Heart left ventricle (tissue), 16 donors: ENCODE measurements at regions not wholly inside any gene's neighbourhood (a gene's known extent, or its start where the extent isn't known, plus 50 kb on each side); places are given as distances from the start of the nearest gene placed in this dataset.

Experiments
- ATAC-seq, 4 donors: fragments of 200-7000 bp; cut with Tn5 transposase; one replicate each; pipeline ENCODE4 v1.9.1; 2020 to 2022; ENCODE audit warnings: moderate library complexity in 4 of 4, mild to moderate bottlenecking in 3 of 4, moderate number of reproducible peaks in 1 of 4
- DNase-seq, 5 donors: peaks; one replicate each; pipeline ENCODE4 v3.0.0-alpha.2; 2020
- H3K27ac ChIP-seq, 12 donors: fragments of 200-600 bp; sonication (generic) in 4 of 12; one replicate each; pipeline versions ENCODE4 v1.5.0 to v1.8.0; 2016 to 2022; ENCODE audit warnings: mild to moderate bottlenecking in 2 of 12
- H3K27me3 ChIP-seq, 9 donors: fragments of 200-600 bp; sonication (generic) in 2 of 9; one replicate each; pipeline versions ENCODE4 v1.5.1 to v1.8.0; 2016 to 2022; ENCODE audit warnings: mild to moderate bottlenecking in 3 of 9
- H3K36me3 ChIP-seq, 9 donors: fragments of 200-600 bp; sonication (generic) in 2 of 9; one replicate each; pipeline versions ENCODE4 v1.5.0 to v1.8.0; 2018 to 2022; ENCODE audit warnings: mild to moderate bottlenecking in 2 of 9
- H3K4me1 ChIP-seq, 12 donors: fragments of 200-600 bp; sonication (generic) in 4 of 12; one replicate each; pipeline versions ENCODE4 v1.5.0 to v1.8.0; 2016 to 2022; ENCODE audit warnings: mild to moderate bottlenecking in 3 of 12
- H3K4me3 ChIP-seq, 12 donors: fragments of 200-600 bp; sonication (generic) in 4 of 12; one replicate each; pipeline versions ENCODE4 v1.5.0 to v1.8.0; 2017 to 2022; ENCODE audit warnings: mild to moderate bottlenecking in 9 of 12, moderate library complexity in 4 of 12
- H3K9me3 ChIP-seq, 12 donors: fragments of 200-600 bp; sonication (generic) in 4 of 12; one replicate each; pipeline versions ENCODE4 v1.5.0 to v1.8.0; 2016 to 2022; ENCODE audit warnings: mild to moderate bottlenecking in 1 of 12
- POLR2A ChIP-seq, 2 donors: fragments of 450-650 bp; IDR thresholded peaks; one replicate each; pipeline ENCODE4 v1.6.1; 2017; ENCODE audit warnings: antibody characterized with exemption in 2 of 2, mild to moderate bottlenecking in 2 of 2, moderate library complexity in 2 of 2
- WGBS, 4 donors: extraction: QIAGEN DNeasy Blood & Tissue Kit in 2 of 4; methylation state at CpG; one replicate each; pipeline versions ENCODE4 v1.1.5 to v1.1.7; 2013 to 2018; 5-methylcytosine and 5-hydroxymethylcytosine counted together
- intact Hi-C, 10 donors: fragments of 100-400 bp; cut with DNase I; formaldehyde crosslinking; loops; one replicate each; pipeline versions ENCODE4 v1.11.1 to v1.14.2; 2022
- TF ChIP-seq, protein P1 (sequence below), 12 donors: fragments of 200-600 bp; sonication (generic) in 4 of 12; IDR thresholded peaks; one replicate each; pipeline versions ENCODE4 v1.5.0 to v1.8.0; 2018 to 2022; ENCODE audit warnings: antibody characterized with exemption in 12 of 12, mild to moderate bottlenecking in 5 of 12
- donor health status: ischemic (EF 13 %, LVEDD 7.1; RV severe dilation, severe dysfunction).
- donor health status: healthy with polysubstance abuse.
- donor health status: DM: no; HTN: yes; CAD: no.
- donor health status: DM: no; HTN: no; CAD: no.
- donor health status: ischemic (EF 25% LVEDD 6.9; RV normal size, moderate dysfunction).
- donor health status: ischemic (EF 25% LVEDD 5.7; RV mildly dilated, moderate dysfunction).
- donor health status: healthy.
- donor health status: DM: yes; HTN: yes; CAD: no.
- donor health status: ischemic (EF 35%, LVEDD 5.7; RV mildly dilated, moderate dysfunction).
- donor health status: nonischemic (EF 11% LVEDD 7.7; RV severe dilation, severe dysfunction).
- donor health status: DM: yes; HTN: yes; CAD: no.
- donor health status: PGD.
- donor health status: ischemic (EF 29% LVEDD 5.4; RV normal size, mild dysfunction).
- donor health status: nonischemic (EF 23%, LVEDD 6.1; RV moderate dilation, normal function).

DNA sequence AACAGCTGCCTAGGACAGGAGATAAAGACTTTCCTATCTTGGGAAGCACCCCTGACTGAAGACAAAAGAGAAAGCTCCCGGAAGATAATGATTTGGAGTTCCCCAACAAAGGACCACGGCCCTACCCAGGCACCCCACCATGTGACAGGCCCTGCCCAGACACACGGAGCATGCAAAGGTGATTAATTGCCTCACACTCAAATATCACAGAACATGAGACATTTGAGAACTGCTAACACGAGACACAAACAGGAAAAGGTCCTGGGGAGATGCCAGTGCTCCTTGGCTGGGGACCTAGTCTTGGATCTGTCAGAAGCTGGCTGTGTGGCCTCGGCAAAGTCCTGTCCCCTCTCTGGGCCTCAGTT lies 82.5 kb upstream of the PTPN1 start:
- intact Hi-C loops, result no loop called here
- ATAC-seq (peak in 3 of 4 donors; percentile 18 to 44 (median 29)), DNase-seq (no peak)
- WGBS, 4 donors, result 16 to 32% (median 19%) methylated on average over 4 to 5 of the region's 5 CpGs
- Histone ChIP-seq H3K9me3 (no peaks in the 10 kb centered on the region), H3K4me3 (no peak overlapping the region), H3K4me1 (peaks cover 0 to 28% (median 7%) of the 10 kb centered on the region in 12 donors), H3K27me3 (no peaks in the 10 kb centered on the region), H3K36me3 (no peaks in the 10 kb centered on the region), H3K27ac (no peak overlapping the region)
- TF ChIP-seq POLR2A (IDR thresholded peaks at IDR 0.05), result no peak
- TF ChIP-seq, protein P1, sequence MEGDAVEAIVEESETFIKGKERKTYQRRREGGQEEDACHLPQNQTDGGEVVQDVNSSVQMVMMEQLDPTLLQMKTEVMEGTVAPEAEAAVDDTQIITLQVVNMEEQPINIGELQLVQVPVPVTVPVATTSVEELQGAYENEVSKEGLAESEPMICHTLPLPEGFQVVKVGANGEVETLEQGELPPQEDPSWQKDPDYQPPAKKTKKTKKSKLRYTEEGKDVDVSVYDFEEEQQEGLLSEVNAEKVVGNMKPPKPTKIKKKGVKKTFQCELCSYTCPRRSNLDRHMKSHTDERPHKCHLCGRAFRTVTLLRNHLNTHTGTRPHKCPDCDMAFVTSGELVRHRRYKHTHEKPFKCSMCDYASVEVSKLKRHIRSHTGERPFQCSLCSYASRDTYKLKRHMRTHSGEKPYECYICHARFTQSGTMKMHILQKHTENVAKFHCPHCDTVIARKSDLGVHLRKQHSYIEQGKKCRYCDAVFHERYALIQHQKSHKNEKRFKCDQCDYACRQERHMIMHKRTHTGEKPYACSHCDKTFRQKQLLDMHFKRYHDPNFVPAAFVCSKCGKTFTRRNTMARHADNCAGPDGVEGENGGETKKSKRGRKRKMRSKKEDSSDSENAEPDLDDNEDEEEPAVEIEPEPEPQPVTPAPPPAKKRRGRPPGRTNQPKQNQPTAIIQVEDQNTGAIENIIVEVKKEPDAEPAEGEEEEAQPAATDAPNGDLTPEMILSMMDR (IDR thresholded peaks at IDR 0.05), result no peak

DNA sequence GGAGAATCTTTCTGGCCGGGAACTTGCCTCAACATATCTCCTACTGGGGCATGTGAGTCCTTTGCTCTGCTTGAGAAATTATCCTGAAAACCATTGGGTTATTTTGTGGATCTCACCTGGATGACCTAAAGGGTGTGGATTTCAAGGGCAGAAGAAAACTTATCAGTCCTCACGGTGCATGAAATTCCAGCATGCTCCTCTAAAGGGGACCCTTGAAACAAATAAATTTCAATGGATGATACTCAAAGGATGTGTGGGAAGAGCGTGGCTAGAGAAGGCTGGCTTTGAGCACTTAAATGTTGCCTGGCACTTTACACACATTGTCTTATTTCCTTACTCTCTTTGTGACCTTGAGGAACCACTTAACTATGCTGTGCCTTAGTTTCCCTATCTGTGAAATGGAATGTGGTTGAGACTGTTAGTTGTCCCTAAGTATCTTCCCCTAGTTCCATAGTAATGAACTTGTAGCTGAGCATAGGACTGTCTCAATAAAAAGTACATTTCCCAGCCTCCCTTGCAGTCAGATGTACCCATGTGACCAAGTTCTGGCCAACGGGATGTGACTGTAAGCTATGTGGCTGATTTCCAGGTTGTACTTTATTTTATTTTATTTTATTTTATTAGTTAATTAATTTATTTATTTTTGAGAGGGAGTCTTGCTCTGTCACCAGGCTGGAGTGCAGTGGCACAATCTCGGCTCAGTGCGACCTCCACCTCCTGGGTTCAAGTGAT lies 81.9 kb upstream of the PTPN1 start:
- H3K9me3 ChIP-seq, result no peaks in the 10 kb centered on the region
- intact Hi-C loops, result no loop called here
- WGBS, 4 donors, result 81 to 87% (median 83%) methylated on average over 6 of the region's 6 CpGs
- no peak for DNase-seq
- no peak overlapping the region for H3K27ac ChIP-seq
- H3K36me3 ChIP-seq, result no peaks in the 10 kb centered on the region
- TF ChIP-seq POLR2A (IDR thresholded peaks at IDR 0.05), result no peak
- TF ChIP-seq, protein P1 (IDR thresholded peaks at IDR 0.05), result no peak
- H3K27me3 ChIP-seq, result no peaks in the 10 kb centered on the region
- ATAC-seq, result no peak
- no peak overlapping the region for H3K4me3 ChIP-seq
- peaks cover 0 to 27% (median 7%) of the 10 kb centered on the region in 12 donors for H3K4me1 ChIP-seq

DNA sequence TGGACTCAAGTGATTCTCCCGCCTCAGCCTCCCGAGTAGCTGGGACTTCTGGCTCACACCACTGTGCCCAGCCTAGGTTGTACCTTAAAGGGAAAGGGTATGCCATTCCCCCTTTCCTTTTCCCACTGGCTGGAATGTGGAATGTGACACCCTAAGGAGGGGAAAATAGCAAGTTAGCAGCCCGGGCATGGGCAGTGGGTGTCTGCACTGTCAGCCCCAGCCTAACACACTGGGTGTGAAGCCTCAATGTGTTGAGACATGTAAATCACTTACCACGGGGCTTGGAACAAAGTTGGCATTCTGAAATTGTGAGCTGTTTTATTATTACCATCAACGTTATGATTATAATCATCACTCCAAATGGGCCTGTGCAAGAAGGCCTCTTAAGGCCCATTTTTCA lies 80.8 kb upstream of the PTPN1 start:
- Histone ChIP-seq H3K27ac (no peak overlapping the region), H3K4me1 (peaks cover 0 to 28% (median 8%) of the 10 kb centered on the region in 12 donors), H3K4me3 (no peak overlapping the region), H3K36me3 (no peaks in the 10 kb centered on the region), H3K27me3 (no peaks in the 10 kb centered on the region), H3K9me3 (no peaks in the 10 kb centered on the region)
- WGBS, 4 donors, result 68 to 78% (median 71%) methylated on average over 3 to 5 of the region's 5 CpGs
- intact Hi-C loops, result no loop called here
- DNase-seq, result no peak
- ATAC-seq, result no peak
- TF ChIP-seq POLR2A (IDR thresholded peaks at IDR 0.05), result no peak
- TF ChIP-seq, protein P1 (IDR thresholded peaks at IDR 0.05), result no peak

DNA sequence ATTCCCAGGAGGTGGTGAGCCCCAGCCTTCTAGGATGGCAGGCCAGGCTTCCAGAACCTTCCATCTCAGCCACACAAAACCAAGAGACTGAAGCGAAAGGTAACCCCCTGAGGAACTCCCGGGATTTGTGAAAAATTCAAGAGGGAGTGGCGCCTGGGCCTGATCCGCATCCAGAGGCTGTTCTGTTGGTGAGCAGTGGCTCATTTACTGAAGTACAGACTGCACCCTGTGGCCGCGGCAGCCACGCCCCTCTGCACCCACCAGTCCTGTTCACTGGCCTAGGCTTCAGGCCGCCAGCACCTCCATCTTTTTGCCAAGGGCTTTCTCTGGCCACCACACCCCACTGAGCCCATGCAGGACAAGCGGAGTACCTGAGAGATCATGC lies 79.1 kb upstream of the PTPN1 start:
- no peaks in the 10 kb centered on the region for H3K27me3 ChIP-seq
- intact Hi-C loops, result no loop called here
- DNase-seq, result no peak
- H3K27ac ChIP-seq, result no peak overlapping the region
- H3K9me3 ChIP-seq, result no peaks in the 10 kb centered on the region
- no peaks in the 10 kb centered on the region for H3K36me3 ChIP-seq
- no peak for TF ChIP-seq POLR2A (IDR thresholded peaks at IDR 0.05)
- TF ChIP-seq, protein P1 (IDR thresholded peaks at IDR 0.05), result no peak
- H3K4me1 ChIP-seq, result peaks cover 0 to 35% (median 8%) of the 10 kb centered on the region in 12 donors
- 82 to 94% (median 92%) methylated on average over 9 of the region's 9 CpGs for WGBS, 4 donors
- ATAC-seq, result no peak
- H3K4me3 ChIP-seq, result no peak overlapping the region
